SK-N-SH treated with all-trans-retinoic acid at 6 μM for 48 hours (cell line): ENCODE measurements at regions not wholly inside any gene's neighbourhood (a gene's known extent, or its start where the extent isn't known, plus 50 kb on each side); places are given as distances from the start of the nearest gene placed in this dataset.
A peak's percentile ranks its signal among the peaks of the same experiment; 100 is the strongest.

Experiments used
- ATAC-seq: fragments of 200-7000 bp; cut with Tn5 transposase; 3 replicates; pipeline ENCODE4 v1.9.1; 2020; ENCODE audit warnings: mild to moderate bottlenecking, moderate library complexity
- ARNTL ChIP-seq: fragments of 450-650 bp; formaldehyde crosslinking; IDR thresholded peaks from 2 replicates; pipeline ENCODE4 v1.5.0; 2020; ENCODE audit warnings: low read depth, mild to moderate bottlenecking, moderate library complexity, borderline replicate concordance
- BACH2 ChIP-seq: fragments of 250-450 bp; sonication (Bioruptor Pico); IDR thresholded peaks from 2 replicates; pipeline ENCODE4 v1.9.0; 2021; ENCODE audit warnings: mild to moderate bottlenecking, borderline replicate concordance
- CREB5 ChIP-seq: fragments of 250-450 bp; sonication (Bioruptor Pico); IDR thresholded peaks from 2 replicates; pipeline ENCODE4 v1.5.1; 2020; ENCODE audit warnings: low read depth, mild to moderate bottlenecking, moderate library complexity
- CSDC2 ChIP-seq: fragments of 250-450 bp; sonication (Bioruptor Pico); IDR thresholded peaks from 2 replicates; pipeline ENCODE4 v1.5.0; 2020; ENCODE audit warnings: mild to moderate bottlenecking, moderate library complexity
- CSRNP3 ChIP-seq: fragments of 250-450 bp; sonication (Bioruptor Pico); IDR thresholded peaks from 2 replicates; pipeline ENCODE4 v1.5.1; 2021; ENCODE audit warnings: mild to moderate bottlenecking, moderate library complexity
- ESRRG ChIP-seq: fragments of 250-450 bp; sonication (Bioruptor Pico); IDR thresholded peaks from 2 replicates; pipeline ENCODE4 v1.6.1; 2021; ENCODE audit warnings: mild to moderate bottlenecking
- GLIS3 ChIP-seq: fragments of 250-450 bp; sonication (Bioruptor Pico); IDR thresholded peaks from 2 replicates; pipeline ENCODE4 v1.5.0; 2020; ENCODE audit warnings: mild to moderate bottlenecking, moderate library complexity
- ISL1 ChIP-seq: fragments of 250-450 bp; sonication (Bioruptor Pico); IDR thresholded peaks from 2 replicates; pipeline ENCODE4 v2.1.2; 2022; ENCODE audit warnings: mild to moderate bottlenecking, moderate library complexity
- OSR1 ChIP-seq: fragments of 250-450 bp; sonication (Bioruptor Pico); IDR thresholded peaks from 2 replicates; pipeline ENCODE4 v1.8.0; 2022; ENCODE audit warnings: moderate library complexity, mild to moderate bottlenecking, inconsistent platforms
- PPARA ChIP-seq: fragments of 250-450 bp; sonication (Bioruptor Pico); IDR thresholded peaks from 2 replicates; pipeline ENCODE4 v1.5.0; 2020; ENCODE audit warnings: mild to moderate bottlenecking, borderline replicate concordance
- RARB ChIP-seq: fragments of 250-450 bp; sonication (Bioruptor Pico); IDR thresholded peaks from 2 replicates; pipeline ENCODE4 v1.8.0; 2021; ENCODE audit warnings: mild to moderate bottlenecking, moderate library complexity
- SNAI2 ChIP-seq: fragments of 250-450 bp; sonication (Bioruptor Pico); IDR thresholded peaks from 2 replicates; pipeline ENCODE4 v1.5.0; 2020; ENCODE audit warnings: mild to moderate bottlenecking, moderate library complexity
- TCF4 ChIP-seq: fragments of 250-450 bp; sonication (Bioruptor Pico); IDR thresholded peaks from 2 replicates; pipeline ENCODE4 v1.8.0; 2021; ENCODE audit warnings: mild to moderate bottlenecking, moderate library complexity, borderline replicate concordance
- TOX ChIP-seq: fragments of 250-450 bp; sonication (Bioruptor Pico); IDR thresholded peaks from 2 replicates; pipeline ENCODE4 v1.8.0; 2021; ENCODE audit warnings: mild to moderate bottlenecking, moderate library complexity, borderline replicate concordance
- ZC3H10 ChIP-seq: fragments of 250-450 bp; sonication (Bioruptor Pico); IDR thresholded peaks from 2 replicates; pipeline ENCODE4 v1.5.1; 2021; ENCODE audit warnings: mild to moderate bottlenecking, moderate library complexity
- ZFP3 ChIP-seq: fragments of 250-450 bp; sonication (Bioruptor Pico); IDR thresholded peaks from 2 replicates; pipeline ENCODE4 v1.5.0; 2020; ENCODE audit warnings: mild to moderate bottlenecking, moderate library complexity
- ZFP30 ChIP-seq: fragments of 450-650 bp; formaldehyde crosslinking; IDR thresholded peaks from 2 replicates; pipeline ENCODE4 v1.5.0; 2022; ENCODE audit warnings: mild to moderate bottlenecking, moderate library complexity
- ZNF565 ChIP-seq: fragments of 450-650 bp; formaldehyde crosslinking; conservative IDR thresholded peaks from 2 replicates; pipeline ENCODE4 v1.5.0; 2020; ENCODE audit warnings: low read depth, mild to moderate bottlenecking, moderate library complexity
- ZNF70 ChIP-seq: fragments of 450-650 bp; formaldehyde crosslinking; IDR thresholded peaks from 2 replicates; pipeline ENCODE4 v1.5.0; 2020; ENCODE audit warnings: mild to moderate bottlenecking, moderate library complexity
- ZNF8 ChIP-seq: fragments of 450-650 bp; formaldehyde crosslinking; IDR thresholded peaks from 2 replicates; pipeline ENCODE4 v1.5.0; 2020; ENCODE audit warnings: mild to moderate bottlenecking, moderate library complexity
- TF ChIP-seq, protein P1 (sequence below): fragments of 250-450 bp; sonication (Bioruptor Pico); IDR thresholded peaks from 2 replicates; pipeline ENCODE4 v1.8.0; 2021; ENCODE audit warnings: low read depth, mild to moderate bottlenecking, moderate library complexity, borderline replicate concordance
- TF ChIP-seq, protein P2 (sequence below): fragments of 250-450 bp; sonication (Bioruptor Pico); IDR thresholded peaks from 2 replicates; pipeline ENCODE4 v1.5.0; 2020; ENCODE audit warnings: mild to moderate bottlenecking, moderate library complexity
- TF ChIP-seq, protein P3 (sequence below): fragments of 250-450 bp; sonication (Bioruptor Pico); IDR thresholded peaks from 2 replicates; pipeline ENCODE4 v1.8.0; 2020; ENCODE audit warnings: mild to moderate bottlenecking, moderate library complexity, borderline replicate concordance

DNA sequence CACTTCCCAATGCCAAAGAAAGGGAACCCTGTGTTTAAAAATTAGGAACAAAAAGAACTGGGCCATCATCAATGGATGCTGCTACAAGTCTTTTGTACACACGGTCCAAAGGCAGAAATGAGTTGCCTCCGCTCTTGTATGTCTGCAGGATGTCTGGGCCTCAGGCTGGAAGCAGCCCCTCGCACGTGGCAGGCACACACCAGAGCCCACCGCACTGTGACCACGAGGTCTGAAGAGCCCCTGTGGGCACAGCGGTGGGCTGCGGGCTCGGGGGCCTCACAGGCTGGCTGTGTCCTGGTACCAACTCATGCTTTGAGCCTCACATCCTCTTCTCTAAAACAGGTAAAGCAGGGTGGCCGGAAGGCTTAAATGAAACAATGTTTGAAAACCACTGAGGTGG, 309.3 kb downstream of the C16orf95 start (continued):
- TF ChIP-seq, protein P1, sequence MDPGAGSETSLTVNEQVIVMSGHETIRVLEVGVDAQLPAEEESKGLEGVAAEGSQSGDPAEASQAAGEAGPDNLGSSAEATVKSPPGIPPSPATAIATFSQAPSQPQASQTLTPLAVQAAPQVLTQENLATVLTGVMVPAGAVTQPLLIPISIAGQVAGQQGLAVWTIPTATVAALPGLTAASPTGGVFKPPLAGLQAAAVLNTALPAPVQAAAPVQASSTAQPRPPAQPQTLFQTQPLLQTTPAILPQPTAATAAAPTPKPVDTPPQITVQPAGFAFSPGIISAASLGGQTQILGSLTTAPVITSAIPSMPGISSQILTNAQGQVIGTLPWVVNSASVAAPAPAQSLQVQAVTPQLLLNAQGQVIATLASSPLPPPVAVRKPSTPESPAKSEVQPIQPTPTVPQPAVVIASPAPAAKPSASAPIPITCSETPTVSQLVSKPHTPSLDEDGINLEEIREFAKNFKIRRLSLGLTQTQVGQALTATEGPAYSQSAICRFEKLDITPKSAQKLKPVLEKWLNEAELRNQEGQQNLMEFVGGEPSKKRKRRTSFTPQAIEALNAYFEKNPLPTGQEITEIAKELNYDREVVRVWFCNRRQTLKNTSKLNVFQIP = no peak
- TF ChIP-seq ZFP30 = no peak
- TF ChIP-seq RARB (CRISPR knock-in tag) = no peak

- no peak for ATAC-seq
- no peak for TF ChIP-seq ZFP3 (CRISPR knock-in tag)
Measured at GRCh38 chr16:87008664-87009063, 308.5 kb downstream of the C16orf95 start.

- peak; percentile 59 for ATAC-seq
- no peak for TF ChIP-seq OSR1 (CRISPR knock-in tag)
- TF ChIP-seq ZNF565 (CRISPR knock-in tag) = no peak
- TF ChIP-seq, protein P2, sequence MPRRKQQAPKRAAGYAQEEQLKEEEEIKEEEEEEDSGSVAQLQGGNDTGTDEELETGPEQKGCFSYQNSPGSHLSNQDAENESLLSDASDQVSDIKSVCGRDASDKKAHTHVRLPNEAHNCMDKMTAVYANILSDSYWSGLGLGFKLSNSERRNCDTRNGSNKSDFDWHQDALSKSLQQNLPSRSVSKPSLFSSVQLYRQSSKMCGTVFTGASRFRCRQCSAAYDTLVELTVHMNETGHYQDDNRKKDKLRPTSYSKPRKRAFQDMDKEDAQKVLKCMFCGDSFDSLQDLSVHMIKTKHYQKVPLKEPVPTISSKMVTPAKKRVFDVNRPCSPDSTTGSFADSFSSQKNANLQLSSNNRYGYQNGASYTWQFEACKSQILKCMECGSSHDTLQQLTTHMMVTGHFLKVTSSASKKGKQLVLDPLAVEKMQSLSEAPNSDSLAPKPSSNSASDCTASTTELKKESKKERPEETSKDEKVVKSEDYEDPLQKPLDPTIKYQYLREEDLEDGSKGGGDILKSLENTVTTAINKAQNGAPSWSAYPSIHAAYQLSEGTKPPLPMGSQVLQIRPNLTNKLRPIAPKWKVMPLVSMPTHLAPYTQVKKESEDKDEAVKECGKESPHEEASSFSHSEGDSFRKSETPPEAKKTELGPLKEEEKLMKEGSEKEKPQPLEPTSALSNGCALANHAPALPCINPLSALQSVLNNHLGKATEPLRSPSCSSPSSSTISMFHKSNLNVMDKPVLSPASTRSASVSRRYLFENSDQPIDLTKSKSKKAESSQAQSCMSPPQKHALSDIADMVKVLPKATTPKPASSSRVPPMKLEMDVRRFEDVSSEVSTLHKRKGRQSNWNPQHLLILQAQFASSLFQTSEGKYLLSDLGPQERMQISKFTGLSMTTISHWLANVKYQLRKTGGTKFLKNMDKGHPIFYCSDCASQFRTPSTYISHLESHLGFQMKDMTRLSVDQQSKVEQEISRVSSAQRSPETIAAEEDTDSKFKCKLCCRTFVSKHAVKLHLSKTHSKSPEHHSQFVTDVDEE (CRISPR knock-in tag) = no peak
- no peak for TF ChIP-seq CSDC2 (CRISPR knock-in tag)
- TF ChIP-seq CREB5 = no peak
- TF ChIP-seq, protein P3, sequence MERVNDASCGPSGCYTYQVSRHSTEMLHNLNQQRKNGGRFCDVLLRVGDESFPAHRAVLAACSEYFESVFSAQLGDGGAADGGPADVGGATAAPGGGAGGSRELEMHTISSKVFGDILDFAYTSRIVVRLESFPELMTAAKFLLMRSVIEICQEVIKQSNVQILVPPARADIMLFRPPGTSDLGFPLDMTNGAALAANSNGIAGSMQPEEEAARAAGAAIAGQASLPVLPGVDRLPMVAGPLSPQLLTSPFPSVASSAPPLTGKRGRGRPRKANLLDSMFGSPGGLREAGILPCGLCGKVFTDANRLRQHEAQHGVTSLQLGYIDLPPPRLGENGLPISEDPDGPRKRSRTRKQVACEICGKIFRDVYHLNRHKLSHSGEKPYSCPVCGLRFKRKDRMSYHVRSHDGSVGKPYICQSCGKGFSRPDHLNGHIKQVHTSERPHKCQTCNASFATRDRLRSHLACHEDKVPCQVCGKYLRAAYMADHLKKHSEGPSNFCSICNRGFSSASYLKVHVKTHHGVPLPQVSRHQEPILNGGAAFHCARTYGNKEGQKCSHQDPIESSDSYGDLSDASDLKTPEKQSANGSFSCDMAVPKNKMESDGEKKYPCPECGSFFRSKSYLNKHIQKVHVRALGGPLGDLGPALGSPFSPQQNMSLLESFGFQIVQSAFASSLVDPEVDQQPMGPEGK = no peak
- TF ChIP-seq ARNTL (CRISPR knock-in tag) = no peak
- no peak for TF ChIP-seq PPARA
- no peak for TF ChIP-seq ZFP3 (CRISPR knock-in tag)
- TF ChIP-seq ISL1 (CRISPR knock-in tag) = no peak
- no peak for TF ChIP-seq ESRRG (CRISPR knock-in tag)
- TF ChIP-seq TCF4 (CRISPR knock-in tag) = no peak
- TF ChIP-seq ZNF70 (CRISPR knock-in tag) = no peak
- no peak for TF ChIP-seq ZFP30
- TF ChIP-seq RARB (CRISPR knock-in tag) = no peak
- TF ChIP-seq TOX (CRISPR knock-in tag) = no peak
- TF ChIP-seq ZC3H10 (CRISPR knock-in tag) = no peak
- TF ChIP-seq GLIS3 (CRISPR knock-in tag) = no peak
- TF ChIP-seq ZNF8 (CRISPR knock-in tag) = no peak
- TF ChIP-seq SNAI2 (CRISPR knock-in tag) = no peak
Measured at GRCh38 chr16:87012954-87013938, 303.9 kb downstream of the C16orf95 start.

GRCh38 chr16:87014112-87014511, 303.1 kb downstream of the C16orf95 start:
- ATAC-seq = no peak
- TF ChIP-seq CSRNP3 (CRISPR knock-in tag) (no peak), ZFP3 (CRISPR knock-in tag) (no peak), TCF4 (CRISPR knock-in tag) (no peak), CREB5 (no peak), OSR1 (CRISPR knock-in tag) (no peak), ISL1 (CRISPR knock-in tag) (no peak), ARNTL (CRISPR knock-in tag) (no peak), BACH2 (CRISPR knock-in tag) (no peak), ZNF565 (CRISPR knock-in tag) (no peak), PPARA (no peak), SNAI2 (CRISPR knock-in tag) (no peak)
- TF ChIP-seq, protein P3 = no peak
- TF ChIP-seq, all 23 proteins: peak for 0
